Suprapubic skin (tissue), 4 donors: ENCODE measurements at regions not wholly inside any gene's neighbourhood (a gene's known extent, or its start where the extent isn't known, plus 50 kb on each side); places are given as distances from the start of the nearest gene placed in this dataset.

Source experiments
- DNase-seq, 2 donors: peaks; one replicate each; pipeline ENCODE4 v3.0.0-alpha.2; 2019; ENCODE audit warnings: low spot score in 2 of 2
- H3K27ac ChIP-seq: fragments of 200-600 bp; sonication (generic); one replicate; pipeline ENCODE4 v1.5.1; 2019
- H3K27me3 ChIP-seq: fragments of 200-600 bp; sonication (generic); one replicate; pipeline ENCODE4 v1.5.1; 2019
- H3K36me3 ChIP-seq: fragments of 200-600 bp; sonication (generic); one replicate; pipeline ENCODE4 v1.5.1; 2019
- H3K4me1 ChIP-seq: fragments of 200-600 bp; sonication (generic); one replicate; pipeline ENCODE4 v1.5.1; 2019
- H3K4me3 ChIP-seq: fragments of 200-600 bp; sonication (generic); one replicate; pipeline ENCODE4 v1.5.1; 2019; ENCODE audit warnings: mild to moderate bottlenecking
- H3K9me3 ChIP-seq: fragments of 200-600 bp; sonication (generic); one replicate; pipeline ENCODE4 v1.5.1; 2019
- CTCF ChIP-seq, 2 donors: fragments of 200-600 bp in 1 of 2; fragments of 450-650 bp in 1 of 2; sonication (generic) in 1 of 2; IDR thresholded peaks; one replicate each; pipeline ENCODE4 v1.5.1; 2016 to 2019; ENCODE audit warnings: antibody characterized with exemption in 2 of 2, mild to moderate bottlenecking in 1 of 2, moderate library complexity in 1 of 2
- EP300 ChIP-seq: sonication (generic); formaldehyde crosslinking; IDR thresholded peaks from one replicate; pipeline ENCODE4 v1.6.1; 2017; ENCODE audit warnings: antibody characterized with exemption
- POLR2A ChIP-seq, 2 donors: fragments of 450-650 bp; IDR thresholded peaks; one replicate each; pipeline ENCODE4 v1.6.1; 2017; ENCODE audit warnings: antibody characterized with exemption in 2 of 2, mild to moderate bottlenecking in 2 of 2, moderate library complexity in 2 of 2
- POLR2AphosphoS5 ChIP-seq, 3 donors: sonication (generic); formaldehyde crosslinking; IDR thresholded peaks; one replicate each; pipeline ENCODE4 v1.6.1; 2017; ENCODE audit warnings: antibody characterized with exemption in 3 of 3
- WGBS: methylation state at CpG from one replicate; pipeline ENCODE4 v1.1.5; 2018; 5-methylcytosine and 5-hydroxymethylcytosine counted together

- no peaks in the 10 kb centered on the region for H3K36me3 ChIP-seq
- no peak for TF ChIP-seq CTCF (IDR thresholded peaks at IDR 0.05)
- no peak for TF ChIP-seq POLR2AphosphoS5 (IDR thresholded peaks at IDR 0.05)
- no peak for TF ChIP-seq EP300
- TF ChIP-seq POLR2A (IDR thresholded peaks at IDR 0.05): no peak
- WGBS: 34% methylated on average over 5 of the region's 5 CpGs
- H3K9me3 ChIP-seq: no peaks in the 10 kb centered on the region
- H3K4me1 ChIP-seq: peaks cover 6% of the 10 kb centered on the region
- no peak overlapping the region for H3K27ac ChIP-seq
- DNase-seq: no peak
- H3K27me3 ChIP-seq: no peaks in the 10 kb centered on the region
- no peak overlapping the region for H3K4me3 ChIP-seq
Observed at GRCh38 chr4:23333946-23334878, 555.6 kb downstream of the PPARGC1A start.

GRCh38 chr4:23333556-23333945 is 556.3 kb downstream of the PPARGC1A start:
- peaks cover 6% of the 10 kb centered on the region for H3K4me1 ChIP-seq
- no peak overlapping the region for H3K4me3 ChIP-seq

GRCh38 chr4:23332313-23332712 is 557.5 kb downstream of the PPARGC1A start:
- H3K4me1 ChIP-seq: peaks cover 6% of the 10 kb centered on the region
- no peak for TF ChIP-seq CTCF (IDR thresholded peaks at IDR 0.05)
- no peak for TF ChIP-seq POLR2A (IDR thresholded peaks at IDR 0.05)
- no peak for TF ChIP-seq POLR2AphosphoS5 (IDR thresholded peaks at IDR 0.05)
- TF ChIP-seq EP300: no peak
- no peaks in the 10 kb centered on the region for H3K36me3 ChIP-seq
- H3K27me3 ChIP-seq: no peaks in the 10 kb centered on the region
- 71% methylated on average over 2 of the region's 2 CpGs for WGBS
- no peak for DNase-seq
- H3K27ac ChIP-seq: no peak overlapping the region
- H3K4me3 ChIP-seq: no peak overlapping the region
- H3K9me3 ChIP-seq: no peaks in the 10 kb centered on the region

More at GRCh38 chr4:23333556-23333945, 556.3 kb downstream of the PPARGC1A start:
- WGBS: 68% methylated on average over 5 of the region's 5 CpGs
- DNase-seq: no peak
- no peaks in the 10 kb centered on the region for H3K27me3 ChIP-seq
- no peak for TF ChIP-seq CTCF (IDR thresholded peaks at IDR 0.05)
- TF ChIP-seq EP300: no peak
- TF ChIP-seq POLR2AphosphoS5 (IDR thresholded peaks at IDR 0.05): no peak
- no peak for TF ChIP-seq POLR2A (IDR thresholded peaks at IDR 0.05)
- no peak overlapping the region for H3K27ac ChIP-seq
- no peaks in the 10 kb centered on the region for H3K36me3 ChIP-seq
- H3K9me3 ChIP-seq: no peaks in the 10 kb centered on the region

- no peak for DNase-seq
- H3K27ac ChIP-seq: no peak overlapping the region
- no peak for TF ChIP-seq CTCF (IDR thresholded peaks at IDR 0.05)
- no peak for TF ChIP-seq EP300
- TF ChIP-seq POLR2AphosphoS5 (IDR thresholded peaks at IDR 0.05): no peak
- no peak for TF ChIP-seq POLR2A (IDR thresholded peaks at IDR 0.05)
- WGBS: 96% methylated on average over 1 of the region's 1 CpG
- H3K4me3 ChIP-seq: no peak overlapping the region
- H3K36me3 ChIP-seq: no peaks in the 10 kb centered on the region
- no peaks in the 10 kb centered on the region for H3K4me1 ChIP-seq
- no peaks in the 10 kb centered on the region for H3K9me3 ChIP-seq
- no peaks in the 10 kb centered on the region for H3K27me3 ChIP-seq
Observed at GRCh38 chr4:23327120-23327519, 562.7 kb downstream of the PPARGC1A start.

- Histone ChIP-seq H3K36me3 (no peaks in the 10 kb centered on the region), H3K4me1 (no peaks in the 10 kb centered on the region), H3K9me3 (no peaks in the 10 kb centered on the region), H3K4me3 (no peak overlapping the region), H3K27me3 (no peaks in the 10 kb centered on the region), H3K27ac (no peak overlapping the region)
- no peak for TF ChIP-seq POLR2AphosphoS5 (IDR thresholded peaks at IDR 0.05)
- TF ChIP-seq EP300: no peak
- TF ChIP-seq POLR2A (IDR thresholded peaks at IDR 0.05): no peak
- no peak for TF ChIP-seq CTCF (IDR thresholded peaks at IDR 0.05)
- 68% methylated on average over 2 of the region's 3 CpGs for WGBS
- DNase-seq: no peak
Observed at GRCh38 chr4:23324021-23324690, 565.7 kb downstream of the PPARGC1A start.
